OCI-M2 (cell line): ENCODE measurements at regions not wholly inside any gene's neighbourhood (a gene's known extent, or its start where the extent isn't known, plus 50 kb on each side); places are given as distances from the start of the nearest gene placed in this dataset.
A peak's percentile ranks its signal among the peaks of the same experiment; 100 is the strongest.
"Not testable (repeated sequence)": the region's sequence is repeated elsewhere in the genome, so short reads cannot be mapped to it uniquely, and the experiment has no call there.

Experiments used
- DNase-seq: peaks from one replicate; lab custom pipeline; 2025; ENCODE audit not compliant: unreplicated experiment; lab: John Stamatoyannopoulos, UW

GRCh38 chr12:89191597-89191996, 160.7 kb downstream of the DUSP6 start:
- DNase-seq, result not testable (repeated sequence)

GRCh38 chr12:89189448-89189847, 162.9 kb downstream of the DUSP6 start:
- no peak for DNase-seq

- DNase-seq, result no peak
Measured at GRCh38 chr12:89187507-89187906, 164.8 kb downstream of the DUSP6 start.

DNA sequence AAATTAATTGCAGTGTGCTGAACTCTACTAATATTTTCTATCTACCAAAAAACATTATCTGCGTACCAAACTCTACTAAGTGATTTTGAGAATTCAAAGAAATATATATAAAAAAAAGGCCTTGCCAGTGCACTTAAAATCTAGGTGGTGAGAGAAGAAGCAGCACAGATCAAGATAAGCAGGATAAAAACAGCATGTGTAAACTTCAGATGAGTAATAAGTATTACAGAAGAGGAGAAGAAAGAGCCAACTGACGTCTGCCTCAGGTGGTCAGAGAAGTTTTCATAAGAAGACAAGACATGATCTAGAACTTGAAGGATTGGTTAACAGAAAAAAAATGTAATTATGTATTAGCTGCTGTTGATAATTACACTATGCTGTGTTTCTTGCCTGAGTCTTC, 166.4 kb downstream of the DUSP6 start:
- DNase-seq, result no peak

DNA sequence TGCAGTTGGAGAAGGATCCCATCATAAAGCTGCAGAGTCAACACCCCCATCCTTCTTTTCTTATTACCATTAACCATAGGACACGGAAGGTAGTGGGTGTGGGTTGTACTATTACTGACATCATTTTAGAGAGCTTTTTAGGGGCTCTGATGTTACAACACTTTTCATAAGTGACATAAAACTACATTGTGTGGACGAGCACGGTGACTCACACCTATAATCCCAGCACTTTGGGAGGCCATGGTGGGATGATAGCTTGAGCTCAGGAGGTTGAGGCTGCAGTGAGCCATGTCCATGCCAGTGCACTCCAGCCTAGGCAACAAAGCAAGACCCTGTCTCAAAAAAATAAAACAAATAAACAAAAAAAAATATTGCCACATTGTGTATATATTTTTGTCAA, 167.1 kb downstream of the DUSP6 start:
- DNase-seq, result no peak

GRCh38 chr12:89183985-89184435, 168.3 kb downstream of the DUSP6 start:
- no peak for DNase-seq

GRCh38 chr12:89181271-89181920, 170.9 kb downstream of the DUSP6 start:
- no peak for DNase-seq

- no peak for DNase-seq
Measured at GRCh38 chr12:89180496-89180895, 171.8 kb downstream of the DUSP6 start.

- no peak for DNase-seq
Measured at GRCh38 chr12:89179983-89180382, 172.3 kb downstream of the DUSP6 start.

- DNase-seq, result no peak
Measured at GRCh38 chr12:89179245-89179644, 173.1 kb downstream of the DUSP6 start.

DNA sequence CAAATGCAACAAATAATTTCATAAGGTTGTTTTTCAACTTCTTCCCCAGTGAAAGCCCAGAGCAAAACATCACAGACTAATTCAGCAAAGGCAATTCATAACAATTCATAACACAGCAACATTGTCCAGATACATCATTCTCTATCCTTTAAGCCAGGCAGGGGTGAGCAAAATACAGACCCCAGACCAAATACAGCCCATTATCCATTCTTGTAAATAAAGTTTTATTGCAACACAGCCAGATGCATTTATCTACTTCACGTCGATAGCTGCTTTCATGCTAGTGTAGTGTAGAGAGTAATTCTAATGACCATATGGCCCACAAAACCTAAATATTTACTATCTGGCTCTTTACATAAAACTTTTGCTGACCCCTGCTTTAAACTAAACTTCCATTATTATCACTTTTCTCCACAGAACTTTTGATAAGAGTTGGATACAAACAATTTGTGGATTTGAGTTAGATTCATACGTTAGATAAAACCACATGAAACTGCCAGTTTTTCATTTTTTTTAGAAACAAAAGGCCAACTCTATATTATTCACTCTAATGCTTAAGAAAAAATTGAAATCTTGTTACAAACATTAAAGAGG, 174.4 kb downstream of the DUSP6 start:
- no peak for DNase-seq

DNA sequence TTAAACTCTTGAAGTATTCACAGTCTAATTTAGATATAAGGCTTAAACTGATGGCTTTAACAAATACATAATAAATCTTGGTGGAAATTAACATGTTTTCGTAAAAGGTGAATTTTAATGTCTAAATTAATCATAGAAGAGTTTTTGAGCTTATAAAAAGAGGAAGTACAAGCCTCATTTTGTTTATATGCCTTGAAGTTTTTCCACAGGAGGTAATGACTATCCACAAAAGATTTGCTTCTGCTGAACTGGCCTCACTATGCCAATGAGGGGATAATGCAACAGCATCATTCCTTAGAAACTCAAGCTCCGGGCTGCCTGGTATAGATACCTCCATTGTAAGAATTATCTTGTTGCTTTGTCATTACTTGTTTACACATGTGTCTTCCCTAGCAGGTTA, 175.6 kb downstream of the DUSP6 start:
- DNase-seq, result no peak

DNA sequence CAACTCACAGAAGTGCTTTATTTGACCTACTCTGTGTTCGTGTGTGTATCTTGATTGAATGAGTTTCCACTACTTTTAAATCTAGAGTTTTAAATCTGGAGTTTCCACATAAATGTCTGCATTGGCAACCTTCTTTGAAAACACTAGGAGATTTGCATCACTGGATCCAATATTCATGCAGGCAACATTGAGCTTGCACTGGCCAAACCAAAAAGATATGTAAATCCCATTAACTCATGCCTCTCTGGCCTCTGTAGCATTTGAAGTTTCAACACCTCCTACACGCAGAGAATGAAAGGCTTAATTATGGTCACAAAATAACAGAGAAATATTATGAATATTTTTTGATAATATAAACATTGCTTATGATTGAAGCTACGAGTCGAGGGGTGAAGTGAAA, 178.6 kb downstream of the DUSP6 start:
- no peak for DNase-seq

DNA sequence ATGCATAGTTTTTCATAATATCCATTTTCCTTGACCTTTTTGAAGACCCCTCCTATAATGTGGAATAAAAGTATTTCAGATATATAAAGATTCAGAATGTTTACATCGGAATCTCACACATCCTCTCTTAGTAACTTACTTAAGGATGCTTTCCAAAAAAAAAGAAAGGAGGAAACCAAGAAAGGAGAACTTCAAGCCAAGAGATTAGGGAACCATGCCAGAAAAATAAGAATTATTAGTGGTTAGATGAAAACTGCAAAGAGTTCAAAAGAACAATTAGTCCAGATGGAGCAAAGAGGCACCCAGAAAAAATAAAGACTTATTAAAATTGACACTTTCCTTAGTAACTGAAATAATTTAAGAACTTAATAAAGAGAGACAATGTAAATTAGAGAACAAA, 179.2 kb downstream of the DUSP6 start:
- DNase-seq, result no peak

- no peak for DNase-seq
Measured at GRCh38 chr12:89172224-89172623, 180.1 kb downstream of the DUSP6 start.

DNA sequence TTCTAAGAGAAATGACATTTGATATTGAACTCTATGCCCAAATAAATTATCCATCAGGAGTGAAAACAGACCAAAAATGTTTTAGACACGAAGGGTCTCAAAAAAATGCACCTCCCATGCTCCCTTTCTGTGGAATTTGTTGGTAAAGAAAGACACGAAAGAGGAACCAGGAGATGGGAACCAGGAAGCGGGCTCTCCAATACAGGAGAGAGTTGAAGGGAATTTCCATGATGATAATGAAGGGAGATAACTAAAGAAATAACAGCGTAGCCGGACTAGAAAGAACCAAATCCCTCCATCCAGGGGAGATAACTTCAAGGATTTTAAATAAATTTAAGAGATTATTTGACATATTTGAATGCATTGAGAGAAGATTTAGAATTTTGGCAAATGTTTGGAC, 183.0 kb downstream of the DUSP6 start:
- DNase-seq, result no peak

DNA sequence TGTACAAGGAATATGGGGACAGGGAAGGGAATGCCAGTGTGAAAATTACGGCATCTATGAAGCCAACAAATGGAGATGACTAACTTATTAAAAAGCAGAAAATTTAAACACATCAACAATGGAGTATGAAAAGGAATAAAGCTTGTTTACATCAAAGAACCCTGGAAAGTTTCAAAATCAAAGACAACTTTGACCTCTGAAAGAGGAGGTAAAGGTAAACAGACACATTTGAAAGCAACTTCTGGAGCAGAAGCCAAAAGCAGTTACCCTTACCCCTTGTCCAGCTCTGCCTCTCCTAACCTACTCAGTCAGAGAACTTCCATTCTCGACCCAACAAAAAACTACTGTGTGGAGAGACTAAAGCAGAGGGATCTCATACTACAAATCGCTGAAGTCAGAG, 184.3 kb downstream of the DUSP6 start:
- DNase-seq, result no peak

- DNase-seq, result no peak
Measured at GRCh38 chr12:89166525-89166934, 185.8 kb downstream of the DUSP6 start.

DNA sequence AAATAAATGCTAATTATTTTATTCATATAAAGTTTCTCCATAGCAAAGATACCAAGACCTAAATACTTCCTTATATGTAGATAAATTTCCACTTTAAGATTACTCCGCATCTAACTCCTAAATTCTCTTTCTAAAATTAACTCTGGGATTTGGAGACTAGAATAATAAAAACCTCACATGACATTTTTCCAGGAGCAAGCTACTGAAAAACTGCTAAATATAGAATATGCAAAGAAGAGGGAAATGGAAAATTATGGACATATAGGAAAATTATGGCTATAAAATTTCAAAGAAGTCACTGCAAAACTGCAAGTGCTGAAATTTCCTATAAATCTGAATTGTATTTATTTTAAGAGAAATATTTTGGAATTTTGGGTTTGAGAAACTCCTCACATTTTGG, 186.2 kb downstream of the DUSP6 start:
- no peak for DNase-seq

- no peak for DNase-seq
Measured at GRCh38 chr12:89165703-89166102, 186.6 kb downstream of the DUSP6 start.

DNA sequence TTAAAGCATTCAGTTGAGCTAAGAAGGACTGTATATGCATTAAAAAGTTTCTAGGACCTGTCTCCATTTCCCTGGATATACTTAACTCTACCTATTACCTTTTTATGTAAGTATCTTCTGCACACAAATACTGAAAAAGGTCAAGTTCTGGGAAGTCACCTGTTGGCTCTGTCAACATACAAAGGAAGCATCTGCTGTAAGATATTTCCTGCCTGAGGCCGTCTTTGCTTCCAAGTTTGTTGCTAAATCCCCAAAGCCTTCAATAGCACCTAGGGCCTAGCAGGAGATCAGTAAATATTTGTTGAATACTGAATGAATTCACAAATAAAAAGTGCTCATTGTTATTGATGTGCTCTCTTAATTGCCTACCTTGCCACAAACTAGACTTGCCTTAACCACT, 188.4 kb downstream of the DUSP6 start:
- DNase-seq, result no peak

- peak; percentile 10 for DNase-seq
Measured at GRCh38 chr12:89162589-89163261, 189.6 kb downstream of the DUSP6 start.
